ENCODE measurements at regions not wholly inside any gene's neighbourhood (a gene's known extent, or its start where the extent isn't known, plus 50 kb on each side); places are given as distances from the start of the nearest gene placed in this dataset.

GRCh38 chr5:68077349-68077894, 138.1 kb upstream of the PIK3R1 start:
- no peak for DNase-seq (ENCODE audit: extremely low read depth, low read depth)
- no peak for TF ChIP-seq CTCF (IDR thresholded peaks at IDR 0.05; ENCODE audit: low read depth, low read length)

GRCh38 chr5:68074633-68075032, 140.9 kb upstream of the PIK3R1 start:
- no peak for TF ChIP-seq CTCF (IDR thresholded peaks at IDR 0.05; ENCODE audit: low read depth, low read length)
- no peak for DNase-seq (ENCODE audit: extremely low read depth, low read depth)

GRCh38 chr5:68074048-68074632, 141.4 kb upstream of the PIK3R1 start:
- DNase-seq (ENCODE audit: extremely low read depth, low read depth), result no peak
- no peak for TF ChIP-seq CTCF (IDR thresholded peaks at IDR 0.05; ENCODE audit: low read depth, low read length)

GRCh38 chr5:68071736-68072135, 143.8 kb upstream of the PIK3R1 start:
- TF ChIP-seq CTCF (IDR thresholded peaks at IDR 0.05; ENCODE audit: low read depth, low read length), result no peak
- no peak for DNase-seq (ENCODE audit: extremely low read depth, low read depth)

- DNase-seq (ENCODE audit: extremely low read depth, low read depth), result no peak
- TF ChIP-seq CTCF (IDR thresholded peaks at IDR 0.05; ENCODE audit: low read depth, low read length), result no peak
Observed at GRCh38 chr5:68071282-68071632, 144.3 kb upstream of the PIK3R1 start.

- no peak for TF ChIP-seq CTCF (IDR thresholded peaks at IDR 0.05; ENCODE audit: low read depth, low read length)
- DNase-seq (ENCODE audit: extremely low read depth, low read depth), result peak; percentile 29
Observed at GRCh38 chr5:68070591-68071281, 144.8 kb upstream of the PIK3R1 start.

- no peak for DNase-seq (ENCODE audit: extremely low read depth, low read depth)
- TF ChIP-seq CTCF (IDR thresholded peaks at IDR 0.05; ENCODE audit: low read depth, low read length), result no peak
Observed at GRCh38 chr5:68067976-68068603, 147.5 kb upstream of the PIK3R1 start.

Measured in AG09319 (cell line).